HUES48 (cell line): ENCODE measurements at regions not wholly inside any gene's neighbourhood (a gene's known extent, or its start where the extent isn't known, plus 50 kb on each side); places are given as distances from the start of the nearest gene placed in this dataset.
A peak's percentile ranks its signal among the peaks of the same experiment; 100 is the strongest.

Source experiments
- H3K27ac ChIP-seq: one replicate; pipeline ENCODE4 v1.7.0; 2013; ENCODE audit warnings: low read depth, low read length, inconsistent platforms
- H3K27me3 ChIP-seq: 2 replicates; pipeline ENCODE4 v1.6.1; 2013; ENCODE audit warnings: mild to moderate bottlenecking, low read length; ENCODE audit not compliant: control insufficient read depth, insufficient read depth
- H3K36me3 ChIP-seq: 2 replicates; pipeline ENCODE4 v1.6.1; 2013; ENCODE audit warnings: low read length; ENCODE audit not compliant: control insufficient read depth, insufficient read depth
- H3K4me1 ChIP-seq: 2 replicates; pipeline ENCODE4 v1.6.1; 2013; ENCODE audit warnings: mild to moderate bottlenecking, low read length; ENCODE audit not compliant: control insufficient read depth, insufficient read depth
- H3K4me3 ChIP-seq: 2 replicates; pipeline ENCODE4 v1.5.1; 2013; ENCODE audit warnings: mild to moderate bottlenecking, low read depth, low read length
- H3K9ac ChIP-seq: 2 replicates; pipeline ENCODE4 v1.6.1; 2013; ENCODE audit warnings: mild to moderate bottlenecking, low read depth, low read length, moderate library complexity
- H3K9me3 ChIP-seq: 2 replicates; pipeline ENCODE4 v1.6.1; 2013; ENCODE audit warnings: low read length; ENCODE audit not compliant: control insufficient read depth, insufficient read depth

DNA sequence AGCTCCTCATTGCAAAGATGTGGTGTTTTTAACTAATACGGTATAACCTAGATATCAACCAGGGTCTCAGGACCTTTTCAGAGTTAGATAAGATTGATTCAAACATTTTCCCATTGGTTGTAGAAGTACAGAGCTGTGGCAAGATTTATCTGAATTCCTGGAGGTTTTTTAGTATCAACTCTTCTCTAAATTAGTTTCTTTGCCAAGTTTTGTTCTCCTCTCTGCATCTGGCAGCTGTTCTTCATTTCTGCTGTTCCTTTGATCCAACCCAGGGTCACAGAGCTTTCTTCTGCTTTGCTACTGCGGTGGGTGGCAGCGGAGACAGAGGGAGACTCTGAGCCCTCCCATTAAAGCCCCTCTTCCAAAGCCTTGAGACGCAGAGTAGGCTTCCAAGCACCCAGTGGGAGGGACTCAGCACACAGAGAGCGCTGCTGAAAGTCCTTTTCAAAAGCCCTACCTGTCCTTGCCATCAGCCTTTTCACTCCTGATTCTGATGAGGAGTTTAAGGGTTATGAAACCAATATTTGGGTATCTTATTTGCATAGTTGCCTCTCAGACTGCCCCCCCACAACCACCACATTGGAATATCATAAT, 146.3 kb upstream of the EEPD1 start:
- no peaks in the 10 kb centered on the region for H3K36me3 ChIP-seq
- no peak overlapping the region for H3K9ac ChIP-seq
- H3K9me3 ChIP-seq = no peaks in the 10 kb centered on the region
- no peaks in the 10 kb centered on the region for H3K27me3 ChIP-seq
- H3K27ac ChIP-seq = no peak overlapping the region
- H3K4me3 ChIP-seq = no peak overlapping the region
- peaks cover 8% of the 10 kb centered on the region for H3K4me1 ChIP-seq

DNA sequence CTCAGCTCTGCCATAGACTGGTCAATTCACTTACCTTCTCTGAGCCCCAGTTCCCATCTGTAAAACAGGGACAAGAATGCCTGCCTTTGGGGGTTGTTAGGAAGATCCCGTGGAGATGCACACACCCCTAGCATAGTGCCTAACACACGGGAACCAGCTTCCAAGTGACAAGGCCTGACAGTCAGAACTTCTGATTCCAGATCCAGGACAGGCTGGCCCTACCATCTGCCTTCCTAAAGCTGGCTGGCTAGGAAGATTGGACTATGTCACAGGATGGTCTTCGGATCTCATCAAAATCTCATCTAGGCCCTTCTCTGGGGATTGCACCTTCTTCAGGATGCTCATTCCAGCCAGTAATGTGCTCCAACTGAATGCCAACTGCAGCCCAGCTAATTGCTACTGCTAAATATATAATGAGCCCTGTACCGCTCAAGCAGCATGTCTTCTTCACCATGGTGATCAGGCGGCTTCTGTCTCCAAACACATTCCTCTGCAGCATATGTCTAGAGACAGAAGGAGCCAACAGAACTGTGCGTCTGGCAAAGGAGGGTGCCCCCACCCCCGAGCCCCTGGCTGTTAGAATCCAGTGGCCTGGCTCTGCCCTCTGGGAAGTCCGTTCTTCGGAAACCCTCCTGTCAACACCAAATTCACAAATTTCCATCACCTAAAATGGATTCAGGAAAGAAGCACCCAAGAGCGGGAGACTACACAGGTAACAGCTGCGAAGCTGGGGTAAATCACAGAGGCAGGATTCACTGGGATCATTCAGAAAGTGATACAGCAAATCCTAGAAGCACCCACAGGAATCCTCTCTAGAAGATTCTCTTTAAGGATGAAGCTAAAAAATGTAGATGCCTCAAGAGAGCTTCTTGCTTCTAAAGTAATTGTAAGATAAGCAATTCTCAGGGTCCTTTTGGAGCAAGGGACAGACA, 142.1 kb upstream of the EEPD1 start:
- Histone ChIP-seq H3K27ac (peak overlapping the region; percentile 75), H3K9me3 (no peaks in the 10 kb centered on the region), H3K9ac (no peak overlapping the region), H3K36me3 (no peaks in the 10 kb centered on the region), H3K4me1 (peaks cover 10% of the 10 kb centered on the region), H3K27me3 (no peaks in the 10 kb centered on the region), H3K4me3 (no peak overlapping the region)

GRCh38 chr7:36011588-36011965, 141.5 kb upstream of the EEPD1 start:
- Histone ChIP-seq H3K27me3 (no peaks in the 10 kb centered on the region), H3K4me3 (no peak overlapping the region), H3K9me3 (no peaks in the 10 kb centered on the region), H3K36me3 (no peaks in the 10 kb centered on the region), H3K9ac (no peak overlapping the region), H3K27ac (peak overlapping the region; percentile 75), H3K4me1 (peaks cover 10% of the 10 kb centered on the region)

- Histone ChIP-seq H3K27ac (no peak overlapping the region), H3K27me3 (no peaks in the 10 kb centered on the region), H3K9me3 (no peaks in the 10 kb centered on the region), H3K4me3 (no peak overlapping the region), H3K36me3 (no peaks in the 10 kb centered on the region), H3K4me1 (peaks cover 10% of the 10 kb centered on the region), H3K9ac (no peak overlapping the region)
Observed at GRCh38 chr7:36013246-36014014, 139.6 kb upstream of the EEPD1 start.

- Histone ChIP-seq H3K27me3 (no peaks in the 10 kb centered on the region), H3K9ac (no peak overlapping the region), H3K27ac (no peak overlapping the region), H3K9me3 (no peaks in the 10 kb centered on the region), H3K4me3 (no peak overlapping the region), H3K36me3 (no peaks in the 10 kb centered on the region), H3K4me1 (peaks cover 10% of the 10 kb centered on the region)
Observed at GRCh38 chr7:36014961-36015360, 138.1 kb upstream of the EEPD1 start.

DNA sequence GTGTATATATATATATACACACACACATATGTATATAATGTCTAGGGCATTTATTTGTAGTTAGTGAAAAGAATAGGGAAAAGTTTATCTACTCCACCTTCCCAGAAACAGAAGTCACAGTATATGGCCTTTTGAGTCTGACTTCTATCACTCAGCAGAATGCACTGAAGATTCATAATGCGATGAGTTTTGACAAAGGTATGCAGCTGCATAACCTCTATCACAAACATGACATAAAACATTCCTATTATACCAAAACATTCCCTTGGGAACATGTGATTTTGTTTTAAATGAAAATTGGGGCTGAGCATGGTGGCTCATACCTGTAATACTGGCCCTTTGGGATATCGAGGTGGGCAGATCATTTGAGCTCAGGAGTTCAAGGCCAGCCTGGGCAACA, 137.3 kb upstream of the EEPD1 start:
- Histone ChIP-seq H3K4me3 (no peak overlapping the region), H3K9ac (no peak overlapping the region), H3K4me1 (peaks cover 10% of the 10 kb centered on the region), H3K27me3 (no peaks in the 10 kb centered on the region), H3K36me3 (no peaks in the 10 kb centered on the region), H3K27ac (no peak overlapping the region), H3K9me3 (no peaks in the 10 kb centered on the region)

DNA sequence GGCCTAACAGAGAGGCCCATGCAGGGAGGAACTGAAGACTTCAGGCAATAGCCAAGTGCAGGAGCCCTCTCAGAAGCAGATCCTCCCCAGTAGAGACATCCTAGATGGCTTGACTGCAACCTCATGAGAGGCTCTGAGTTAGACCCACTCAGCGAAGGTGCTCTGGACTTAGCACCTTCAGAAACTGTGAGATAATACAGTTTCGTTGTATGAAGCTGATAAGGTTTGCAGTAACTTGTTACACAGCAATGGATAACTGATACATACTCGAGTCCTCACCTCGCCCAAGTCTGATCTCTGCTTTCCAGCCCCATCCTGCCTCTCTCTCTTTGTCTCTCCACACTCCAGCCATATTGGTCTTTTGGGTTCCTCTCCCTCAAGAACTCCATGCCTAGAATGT, 136.4 kb upstream of the EEPD1 start:
- Histone ChIP-seq H3K27me3 (no peaks in the 10 kb centered on the region), H3K36me3 (no peaks in the 10 kb centered on the region), H3K4me3 (no peak overlapping the region), H3K9me3 (no peaks in the 10 kb centered on the region), H3K9ac (no peak overlapping the region), H3K27ac (no peak overlapping the region), H3K4me1 (peaks cover 3% of the 10 kb centered on the region)

DNA sequence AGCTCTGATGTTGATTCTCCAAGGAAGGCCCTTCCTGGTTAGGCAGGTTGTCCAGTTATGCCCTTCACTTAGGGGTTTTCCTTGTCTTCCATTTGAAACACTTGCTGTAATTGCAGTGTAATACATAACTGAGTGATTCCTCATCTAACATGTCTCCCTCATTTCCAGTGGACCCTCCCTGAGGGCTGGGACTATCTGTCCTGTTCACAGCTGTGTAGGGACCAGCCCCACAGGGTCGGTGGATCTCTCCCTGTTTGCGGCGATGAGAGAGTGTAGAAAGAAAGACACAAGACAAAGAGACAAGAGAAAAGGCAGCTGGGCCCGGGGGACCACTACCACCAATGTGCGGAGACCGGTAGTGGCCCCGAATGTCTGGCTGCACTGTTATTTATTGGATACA, 135.9 kb upstream of the EEPD1 start:
- H3K9me3 ChIP-seq = no peaks in the 10 kb centered on the region
- no peaks in the 10 kb centered on the region for H3K4me1 ChIP-seq
- H3K9ac ChIP-seq = no peak overlapping the region
- no peak overlapping the region for H3K4me3 ChIP-seq
- H3K27me3 ChIP-seq = no peaks in the 10 kb centered on the region
- H3K36me3 ChIP-seq = no peaks in the 10 kb centered on the region
- H3K27ac ChIP-seq = no peak overlapping the region

DNA sequence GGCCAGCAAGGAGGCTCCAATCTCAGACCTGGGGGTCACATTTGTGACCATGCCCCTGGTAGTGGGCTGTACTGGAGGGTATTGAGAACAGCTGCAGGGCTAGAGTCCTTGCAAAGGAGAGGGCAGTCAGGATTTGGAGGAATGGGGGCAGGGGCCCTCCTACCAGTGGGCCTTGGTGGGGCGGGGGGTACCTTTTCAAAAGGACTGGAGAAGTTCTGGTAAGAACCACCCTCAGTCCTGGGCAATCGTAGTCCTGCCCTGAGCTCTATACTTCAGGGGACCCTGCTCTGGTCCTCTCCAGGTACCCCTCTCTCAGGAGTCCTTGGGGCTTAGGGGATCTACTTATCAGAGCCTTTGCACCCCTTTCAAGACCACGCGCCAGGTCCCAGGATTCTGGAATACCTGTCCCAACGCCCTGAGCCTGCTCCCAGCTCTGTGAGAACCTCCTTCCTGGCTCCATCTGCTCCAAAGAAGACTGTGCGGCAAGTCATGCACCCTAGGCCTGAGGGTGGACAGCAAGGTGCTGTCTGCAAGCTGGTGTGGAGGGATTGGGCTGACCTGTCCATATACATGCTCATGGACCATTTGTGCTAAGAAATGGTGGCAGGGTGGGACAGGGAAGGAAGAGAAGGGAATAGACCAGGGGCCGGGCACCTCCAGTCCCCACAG, 134.1 kb upstream of the EEPD1 start:
- H3K4me1 ChIP-seq = no peaks in the 10 kb centered on the region
- H3K9ac ChIP-seq = no peak overlapping the region
- H3K36me3 ChIP-seq = no peaks in the 10 kb centered on the region
- H3K27me3 ChIP-seq = no peaks in the 10 kb centered on the region
- H3K27ac ChIP-seq = no peak overlapping the region
- H3K9me3 ChIP-seq = no peaks in the 10 kb centered on the region
- no peak overlapping the region for H3K4me3 ChIP-seq

DNA sequence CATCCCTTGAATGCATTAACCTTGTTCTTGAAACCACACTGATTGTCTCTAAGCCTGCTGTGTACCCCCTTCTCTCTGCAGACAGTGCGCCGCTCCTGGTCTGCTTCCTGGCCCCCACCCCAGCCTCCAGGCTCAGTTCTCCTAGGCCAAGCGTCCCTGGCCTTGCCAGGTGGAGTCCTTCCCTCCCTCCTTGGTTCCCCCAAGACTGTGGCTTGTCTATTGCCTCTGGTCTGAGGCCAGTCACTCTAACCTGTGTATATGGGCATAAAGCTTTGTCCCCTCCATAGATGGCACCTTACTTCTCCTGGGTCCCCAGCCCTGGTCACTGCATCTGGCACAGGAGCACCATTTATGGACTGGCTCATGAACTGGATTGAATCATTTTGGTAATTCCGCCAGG, 133.5 kb upstream of the EEPD1 start:
- Histone ChIP-seq H3K9ac (no peak overlapping the region), H3K27ac (no peak overlapping the region), H3K36me3 (no peaks in the 10 kb centered on the region), H3K9me3 (no peaks in the 10 kb centered on the region), H3K27me3 (no peaks in the 10 kb centered on the region), H3K4me3 (no peak overlapping the region), H3K4me1 (no peaks in the 10 kb centered on the region)
